SK-N-SH (cell line): ENCODE measurements at regions not wholly inside any gene's neighbourhood (a gene's known extent, or its start where the extent isn't known, plus 50 kb on each side); places are given as distances from the start of the nearest gene placed in this dataset.

ENCODE experiments used
- CTCF ChIA-PET: fragments of 300-600, 350-600 bp; formaldehyde crosslinking; extraction: SDS; loops from one replicate; lab custom pipeline; 2021; lab: Yijun Ruan, JAX
- POLR2A ChIA-PET: fragments of 350-600 bp; sonication (Branson Sonifier 250); formaldehyde crosslinking; extraction: SDS; loops from one replicate; lab custom pipeline; 2020; ENCODE audit warnings: antibody characterized with exemption, inconsistent platforms; lab: Yijun Ruan, JAX
- DNase-seq: peaks from one replicate; pipeline ENCODE4 v3.0.0; 2012
- H2AFZ ChIP-seq: fragments of 200-600 bp; sonication (generic); 2 replicates; pipeline ENCODE4 v1.8.1; 2016; ENCODE audit warnings: antibody characterized with exemption, mild to moderate bottlenecking, low read depth
- H3F3A ChIP-seq: fragments of 200-600 bp; sonication (generic); replicated peaks from 2 replicates; pipeline ENCODE3; 2016; ENCODE audit warnings: antibody characterized with exemption, mild to moderate bottlenecking; ENCODE audit not compliant: insufficient read depth
- H3K27ac ChIP-seq, 2 experiments: fragments of 200-500 bp in 1 of 2; fragments of 200-600 bp in 1 of 2; sonication (Bioruptor generic) in 1 of 2; sonication (generic), shearing (Covaris generic) in 1 of 2; 2 replicates each; pipeline versions ENCODE4 v1.5.1 to v1.6.1; 2014 to 2016; ENCODE audit warnings: low read depth in 2 of 2, inconsistent platforms in 1 of 2, low read length in 1 of 2, mild to moderate bottlenecking in 1 of 2, mixed read lengths in 1 of 2
- H3K27me3 ChIP-seq: fragments of 200-600 bp; sonication (generic), shearing (Covaris generic); 2 replicates; pipeline ENCODE4 v1.6.1; 2016; ENCODE audit warnings: mixed run types; ENCODE audit not compliant: insufficient read depth
- H3K36me3 ChIP-seq, 2 experiments: fragments of 200-500 bp in 1 of 2; fragments of 200-600 bp in 1 of 2; sonication (Bioruptor generic) in 1 of 2; sonication (generic) in 1 of 2; replicated peaks in 1 of 2; 2 replicates each; pipeline versions ENCODE3 to v1.5.1; 2014 to 2016; ENCODE audit warnings: low read length in 1 of 2, mild to moderate bottlenecking in 1 of 2; ENCODE audit not compliant: insufficient read depth in 2 of 2, control insufficient read depth in 1 of 2
- H3K4me1 ChIP-seq, 2 experiments: fragments of 200-500 bp in 1 of 2; fragments of 200-600 bp in 1 of 2; sonication (Bioruptor generic) in 1 of 2; sonication (generic), shearing (Covaris generic) in 1 of 2; 2 replicates each; pipeline versions ENCODE4 v1.5.1 to v1.6.1; 2014 to 2016; ENCODE audit warnings: low read depth in 1 of 2, low read length in 1 of 2, mixed run types in 1 of 2; ENCODE audit not compliant: insufficient read depth in 2 of 2, control insufficient read depth in 1 of 2
- H3K4me2 ChIP-seq: fragments of 200-600 bp; sonication (generic), shearing (Covaris generic); 2 replicates; pipeline ENCODE4 v1.6.1; 2017; ENCODE audit warnings: mixed run types
- H3K4me3 ChIP-seq, 2 experiments: fragments of 200-500 bp in 1 of 2; fragments of 200-600 bp in 1 of 2; sonication (Bioruptor generic) in 1 of 2; sonication (generic), shearing (Covaris generic) in 1 of 2; 2 replicates each; pipeline versions ENCODE4 v1.5.1 to v1.8.1; 2014 to 2016; ENCODE audit warnings: low read depth in 2 of 2, inconsistent platforms in 1 of 2, low read length in 1 of 2, mild to moderate bottlenecking in 1 of 2, mixed read lengths in 1 of 2, moderate library complexity in 1 of 2
- H3K79me2 ChIP-seq: fragments of 200-600 bp; sonication (generic); 2 replicates; pipeline ENCODE4 v1.8.1; 2017; ENCODE audit warnings: mild to moderate bottlenecking; ENCODE audit not compliant: insufficient read depth
- H3K9ac ChIP-seq: fragments of 200-600 bp; sonication (generic); 2 replicates; pipeline ENCODE4 v1.6.1; 2017; ENCODE audit warnings: mixed run types
- H3K9me2 ChIP-seq: fragments of 200-600 bp; sonication (generic); 2 replicates; pipeline ENCODE4 v1.6.1; 2017; ENCODE audit warnings: mixed run types
- H3K9me3 ChIP-seq: fragments of 200-600 bp; sonication (generic); 2 replicates; pipeline ENCODE4 v1.6.1; 2017; ENCODE audit warnings: mixed run types, mild to moderate bottlenecking, moderate library complexity
- H4K20me1 ChIP-seq: fragments of 200-600 bp; sonication (generic); 2 replicates; pipeline ENCODE4 v1.6.1; 2017; ENCODE audit warnings: mild to moderate bottlenecking, mixed run types; ENCODE audit not compliant: insufficient read depth
- CHD2 ChIP-seq: fragments of 150-350 bp; IDR thresholded peaks from 2 replicates; pipeline ENCODE4 v1.6.1; 2018; ENCODE audit warnings: low read length; ENCODE audit not compliant: partially characterized antibody
- FOSL2 ChIP-seq: IDR thresholded peaks from 2 replicates; pipeline ENCODE4 v1.4.0; 2012; ENCODE audit warnings: low read depth, mild to moderate bottlenecking, moderate library complexity, borderline replicate concordance
- FOXJ3 ChIP-seq: sonication (generic); formaldehyde crosslinking; IDR thresholded peaks from 2 replicates; pipeline ENCODE4 v1.5.1; 2020; ENCODE audit warnings: mild to moderate bottlenecking, missing genetic modification reagents
- FOXM1 ChIP-seq: IDR thresholded peaks from 2 replicates; pipeline ENCODE4 v1.4.0; 2012; ENCODE audit warnings: low read depth, mild to moderate bottlenecking
- GATA2 ChIP-seq: sonication (generic); formaldehyde crosslinking; IDR thresholded peaks from 2 replicates; pipeline ENCODE4 v1.5.0; 2020; ENCODE audit warnings: mild to moderate bottlenecking, missing genetic modification reagents
- IRF3 ChIP-seq: fragments of 150-350 bp; IDR thresholded peaks from 2 replicates; pipeline ENCODE4 v1.6.1; 2016; ENCODE audit warnings: mild to moderate bottlenecking, low read depth, low read length
- JUND ChIP-seq: IDR thresholded peaks from 2 replicates; pipeline ENCODE4 v1.4.0; 2012
- MEF2A ChIP-seq: IDR thresholded peaks from 2 replicates; pipeline ENCODE4 v1.4.0; 2012; ENCODE audit warnings: low read depth, borderline replicate concordance
- POLR2AphosphoS5 ChIP-seq: IDR thresholded peaks from 2 replicates; pipeline ENCODE4 v1.6.1; 2012; ENCODE audit warnings: low read depth, low read length
- RAD21 ChIP-seq: IDR thresholded peaks from 2 replicates; pipeline ENCODE4 v1.6.1; 2012; ENCODE audit warnings: mild to moderate bottlenecking, low read length
- RCOR1 ChIP-seq: fragments of 150-350 bp; IDR thresholded peaks from 2 replicates; pipeline ENCODE4 v1.6.1; 2017; ENCODE audit warnings: antibody characterized with exemption, low read length
- RFX5 ChIP-seq: IDR thresholded peaks from 2 replicates; pipeline ENCODE4 v1.6.1; 2012; ENCODE audit warnings: mild to moderate bottlenecking, improper control_type of control experiment, low read length
- SIN3A ChIP-seq: IDR thresholded peaks from 2 replicates; pipeline ENCODE4 v1.6.1; 2012; ENCODE audit warnings: low read depth, mild to moderate bottlenecking, low read length, moderate library complexity, borderline replicate concordance
- SMC3 ChIP-seq: IDR thresholded peaks from 2 replicates; pipeline ENCODE4 v1.6.1; 2012; ENCODE audit warnings: low read depth, low read length, improper control_type of control experiment
- TCF12 ChIP-seq: IDR thresholded peaks from 2 replicates; pipeline ENCODE4 v1.4.0; 2012
- TEAD4 ChIP-seq: IDR thresholded peaks from 2 replicates; pipeline ENCODE4 v1.4.0; 2012; ENCODE audit warnings: mild to moderate bottlenecking, borderline replicate concordance; ENCODE audit not compliant: insufficient read depth
- YY1 ChIP-seq: IDR thresholded peaks from 2 replicates; pipeline ENCODE4 v1.4.0; 2012; ENCODE audit warnings: low read depth, mild to moderate bottlenecking
- WGBS: methylation state at CpG from one replicate; pipeline ENCODE4 v1.1.6; 2017; ENCODE audit warnings: low lambda C conversion rate; 5-methylcytosine and 5-hydroxymethylcytosine counted together
- TF ChIP-seq, protein P1 (sequence below): IDR thresholded peaks from 2 replicates; pipeline ENCODE4; 2012
- TF ChIP-seq, protein P2 (sequence below): IDR thresholded peaks from 2 replicates; pipeline ENCODE4 v1.4.0; 2012; ENCODE audit warnings: low read depth, borderline replicate concordance
- TF ChIP-seq, protein P3 (sequence below): IDR thresholded peaks from 2 replicates; pipeline ENCODE4 v1.4.0; 2012; ENCODE audit warnings: low read depth
- TF ChIP-seq, protein P4 (sequence below): IDR thresholded peaks from 2 replicates; pipeline ENCODE4 v1.6.1; 2012; ENCODE audit warnings: mild to moderate bottlenecking, low read depth, low read length, moderate library complexity
- TF ChIP-seq, protein P5 (sequence below): IDR thresholded peaks from 2 replicates; pipeline ENCODE4 v1.4.0; 2012; ENCODE audit warnings: low read depth, borderline replicate concordance

DNA sequence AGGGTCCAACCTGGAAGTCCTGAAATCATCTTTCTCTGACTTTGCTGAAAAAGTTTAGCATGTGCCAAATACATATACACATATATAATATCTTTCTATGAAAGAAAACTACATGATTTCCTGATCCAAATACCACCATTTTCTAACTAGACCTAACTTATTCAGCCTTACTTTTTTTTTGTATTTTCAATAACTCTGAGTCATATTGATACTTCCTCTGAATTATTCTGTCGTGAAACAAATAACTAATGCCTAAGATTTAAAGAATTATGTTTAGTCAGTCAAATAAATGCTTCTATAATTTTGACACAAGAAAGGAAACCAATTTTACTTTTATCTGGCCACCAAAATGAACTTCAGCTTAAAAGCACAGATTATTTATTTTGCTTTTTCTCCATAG lies 760.2 kb upstream of the GBE1 start:
- Histone ChIP-seq H4K20me1 (no peaks in the 10 kb centered on the region), H3K27ac (no peak overlapping the region), H3K4me3 (no peak overlapping the region), H3F3A (no peaks in the 10 kb centered on the region), H3K27me3 (no peaks in the 10 kb centered on the region), H3K9me2 (no peaks in the 10 kb centered on the region), H3K9ac (no peak overlapping the region), H3K4me1 (no peaks in the 10 kb centered on the region), H3K79me2 (no peaks in the 10 kb centered on the region), H3K36me3 (no peaks in the 10 kb centered on the region), H2AFZ (no peak overlapping the region), H3K4me2 (no peak overlapping the region), H3K9me3 (no peaks in the 10 kb centered on the region)
- TF ChIP-seq RAD21 (no peak), JUND (no peak), IRF3 (no peak), SMC3 (no peak), GATA2 (CRISPR knock-in tag) (no peak), POLR2AphosphoS5 (no peak), FOXM1 (no peak), MEF2A (no peak), CHD2 (no peak)
- TF ChIP-seq, protein P1, sequence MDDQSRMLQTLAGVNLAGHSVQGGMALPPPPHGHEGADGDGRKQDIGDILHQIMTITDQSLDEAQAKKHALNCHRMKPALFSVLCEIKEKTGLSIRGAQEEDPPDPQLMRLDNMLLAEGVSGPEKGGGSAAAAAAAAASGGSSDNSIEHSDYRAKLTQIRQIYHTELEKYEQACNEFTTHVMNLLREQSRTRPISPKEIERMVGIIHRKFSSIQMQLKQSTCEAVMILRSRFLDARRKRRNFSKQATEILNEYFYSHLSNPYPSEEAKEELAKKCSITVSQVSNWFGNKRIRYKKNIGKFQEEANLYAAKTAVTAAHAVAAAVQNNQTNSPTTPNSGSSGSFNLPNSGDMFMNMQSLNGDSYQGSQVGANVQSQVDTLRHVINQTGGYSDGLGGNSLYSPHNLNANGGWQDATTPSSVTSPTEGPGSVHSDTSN: no peak
- TF ChIP-seq, protein P2, sequence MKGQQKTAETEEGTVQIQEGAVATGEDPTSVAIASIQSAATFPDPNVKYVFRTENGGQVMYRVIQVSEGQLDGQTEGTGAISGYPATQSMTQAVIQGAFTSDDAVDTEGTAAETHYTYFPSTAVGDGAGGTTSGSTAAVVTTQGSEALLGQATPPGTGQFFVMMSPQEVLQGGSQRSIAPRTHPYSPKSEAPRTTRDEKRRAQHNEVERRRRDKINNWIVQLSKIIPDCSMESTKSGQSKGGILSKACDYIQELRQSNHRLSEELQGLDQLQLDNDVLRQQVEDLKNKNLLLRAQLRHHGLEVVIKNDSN: no peak
- WGBS: 0% methylated on average over 1 of the region's 1 CpG
- ChIA-PET CTCF (no interaction called here), POLR2A (no interaction called here)
- no peak for DNase-seq

GRCh38 chr3:82520846-82521245 lies 759.4 kb upstream of the GBE1 start:
- no peaks in the 10 kb centered on the region for H3K27me3 ChIP-seq
- WGBS: 16% methylated on average over 2 of the region's 2 CpGs
- H3K36me3 ChIP-seq: no peaks in the 10 kb centered on the region
- DNase-seq: no peak
- no peaks in the 10 kb centered on the region for H3K9me2 ChIP-seq
- H3K4me1 ChIP-seq: no peaks in the 10 kb centered on the region
- ChIA-PET CTCF (no interaction called here), POLR2A (no interaction called here)
- H3K9ac ChIP-seq: no peak overlapping the region
- no peaks in the 10 kb centered on the region for H4K20me1 ChIP-seq
- H3K4me2 ChIP-seq: no peak overlapping the region
- H2AFZ ChIP-seq: no peak overlapping the region
- no peak overlapping the region for H3K4me3 ChIP-seq
- H3K27ac ChIP-seq: no peak overlapping the region
- H3K9me3 ChIP-seq: no peaks in the 10 kb centered on the region
- no peaks in the 10 kb centered on the region for H3K79me2 ChIP-seq
- H3F3A ChIP-seq: no peaks in the 10 kb centered on the region
- TF ChIP-seq FOSL2 (no peak), GATA2 (CRISPR knock-in tag) (no peak), YY1 (no peak), SIN3A (no peak), FOXJ3 (CRISPR knock-in tag) (no peak), TCF12 (no peak), TEAD4 (no peak), RFX5 (no peak), RCOR1 (no peak), SMC3 (no peak)
- TF ChIP-seq, protein P3, sequence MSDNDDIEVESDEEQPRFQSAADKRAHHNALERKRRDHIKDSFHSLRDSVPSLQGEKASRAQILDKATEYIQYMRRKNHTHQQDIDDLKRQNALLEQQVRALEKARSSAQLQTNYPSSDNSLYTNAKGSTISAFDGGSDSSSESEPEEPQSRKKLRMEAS: no peak
- TF ChIP-seq, protein P4, sequence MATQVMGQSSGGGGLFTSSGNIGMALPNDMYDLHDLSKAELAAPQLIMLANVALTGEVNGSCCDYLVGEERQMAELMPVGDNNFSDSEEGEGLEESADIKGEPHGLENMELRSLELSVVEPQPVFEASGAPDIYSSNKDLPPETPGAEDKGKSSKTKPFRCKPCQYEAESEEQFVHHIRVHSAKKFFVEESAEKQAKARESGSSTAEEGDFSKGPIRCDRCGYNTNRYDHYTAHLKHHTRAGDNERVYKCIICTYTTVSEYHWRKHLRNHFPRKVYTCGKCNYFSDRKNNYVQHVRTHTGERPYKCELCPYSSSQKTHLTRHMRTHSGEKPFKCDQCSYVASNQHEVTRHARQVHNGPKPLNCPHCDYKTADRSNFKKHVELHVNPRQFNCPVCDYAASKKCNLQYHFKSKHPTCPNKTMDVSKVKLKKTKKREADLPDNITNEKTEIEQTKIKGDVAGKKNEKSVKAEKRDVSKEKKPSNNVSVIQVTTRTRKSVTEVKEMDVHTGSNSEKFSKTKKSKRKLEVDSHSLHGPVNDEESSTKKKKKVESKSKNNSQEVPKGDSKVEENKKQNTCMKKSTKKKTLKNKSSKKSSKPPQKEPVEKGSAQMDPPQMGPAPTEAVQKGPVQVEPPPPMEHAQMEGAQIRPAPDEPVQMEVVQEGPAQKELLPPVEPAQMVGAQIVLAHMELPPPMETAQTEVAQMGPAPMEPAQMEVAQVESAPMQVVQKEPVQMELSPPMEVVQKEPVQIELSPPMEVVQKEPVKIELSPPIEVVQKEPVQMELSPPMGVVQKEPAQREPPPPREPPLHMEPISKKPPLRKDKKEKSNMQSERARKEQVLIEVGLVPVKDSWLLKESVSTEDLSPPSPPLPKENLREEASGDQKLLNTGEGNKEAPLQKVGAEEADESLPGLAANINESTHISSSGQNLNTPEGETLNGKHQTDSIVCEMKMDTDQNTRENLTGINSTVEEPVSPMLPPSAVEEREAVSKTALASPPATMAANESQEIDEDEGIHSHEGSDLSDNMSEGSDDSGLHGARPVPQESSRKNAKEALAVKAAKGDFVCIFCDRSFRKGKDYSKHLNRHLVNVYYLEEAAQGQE: no peak
- TF ChIP-seq, protein P5, sequence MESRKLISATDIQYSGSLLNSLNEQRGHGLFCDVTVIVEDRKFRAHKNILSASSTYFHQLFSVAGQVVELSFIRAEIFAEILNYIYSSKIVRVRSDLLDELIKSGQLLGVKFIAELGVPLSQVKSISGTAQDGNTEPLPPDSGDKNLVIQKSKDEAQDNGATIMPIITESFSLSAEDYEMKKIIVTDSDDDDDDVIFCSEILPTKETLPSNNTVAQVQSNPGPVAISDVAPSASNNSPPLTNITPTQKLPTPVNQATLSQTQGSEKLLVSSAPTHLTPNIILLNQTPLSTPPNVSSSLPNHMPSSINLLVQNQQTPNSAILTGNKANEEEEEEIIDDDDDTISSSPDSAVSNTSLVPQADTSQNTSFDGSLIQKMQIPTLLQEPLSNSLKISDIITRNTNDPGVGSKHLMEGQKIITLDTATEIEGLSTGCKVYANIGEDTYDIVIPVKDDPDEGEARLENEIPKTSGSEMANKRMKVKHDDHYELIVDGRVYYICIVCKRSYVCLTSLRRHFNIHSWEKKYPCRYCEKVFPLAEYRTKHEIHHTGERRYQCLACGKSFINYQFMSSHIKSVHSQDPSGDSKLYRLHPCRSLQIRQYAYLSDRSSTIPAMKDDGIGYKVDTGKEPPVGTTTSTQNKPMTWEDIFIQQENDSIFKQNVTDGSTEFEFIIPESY: no peak
